AG04449 (cell line): ENCODE measurements at regions not wholly inside any gene's neighbourhood (a gene's known extent, or its start where the extent isn't known, plus 50 kb on each side); places are given as distances from the start of the nearest gene placed in this dataset.

Experiments
- CTCF ChIA-PET: fragments of 350-600 bp; formaldehyde crosslinking; extraction: SDS; loops from one replicate; lab custom pipeline; 2021; ENCODE audit warnings: antibody characterized with exemption; lab: Yijun Ruan, JAX
- POLR2A ChIA-PET: fragments of 400-600, 350-600 bp; formaldehyde crosslinking; extraction: SDS; loops from one replicate; lab custom pipeline; 2020; ENCODE audit warnings: antibody characterized with exemption, inconsistent platforms; lab: Yijun Ruan, JAX
- DNase-seq: peaks from one replicate; pipeline ENCODE4 v3.0.0-alpha.2; 2010; ENCODE audit warnings: low read depth, low spot score
- H3K4me3 ChIP-seq: 2 replicates; pipeline ENCODE4 v1.5.1; 2011; ENCODE audit warnings: low read depth, mild to moderate bottlenecking, control low read depth, low read length
- TF ChIP-seq, protein P1 (sequence below): IDR thresholded peaks from one replicate; pipeline ENCODE4 v1.5.1; 2011; ENCODE audit warnings: mild to moderate bottlenecking, moderate library complexity, low read length, control low read depth, inconsistent platforms; ENCODE audit not compliant: insufficient read depth; ENCODE audit errors: missing control alignments

GRCh38 chr12:115348301-115348700 lies 664.3 kb upstream of the TBX3 start:
- DNase-seq, result no peak
- ChIA-PET CTCF (no interaction called here), POLR2A (no interaction called here)
- H3K4me3 ChIP-seq, result no peak overlapping the region
- TF ChIP-seq, protein P1, sequence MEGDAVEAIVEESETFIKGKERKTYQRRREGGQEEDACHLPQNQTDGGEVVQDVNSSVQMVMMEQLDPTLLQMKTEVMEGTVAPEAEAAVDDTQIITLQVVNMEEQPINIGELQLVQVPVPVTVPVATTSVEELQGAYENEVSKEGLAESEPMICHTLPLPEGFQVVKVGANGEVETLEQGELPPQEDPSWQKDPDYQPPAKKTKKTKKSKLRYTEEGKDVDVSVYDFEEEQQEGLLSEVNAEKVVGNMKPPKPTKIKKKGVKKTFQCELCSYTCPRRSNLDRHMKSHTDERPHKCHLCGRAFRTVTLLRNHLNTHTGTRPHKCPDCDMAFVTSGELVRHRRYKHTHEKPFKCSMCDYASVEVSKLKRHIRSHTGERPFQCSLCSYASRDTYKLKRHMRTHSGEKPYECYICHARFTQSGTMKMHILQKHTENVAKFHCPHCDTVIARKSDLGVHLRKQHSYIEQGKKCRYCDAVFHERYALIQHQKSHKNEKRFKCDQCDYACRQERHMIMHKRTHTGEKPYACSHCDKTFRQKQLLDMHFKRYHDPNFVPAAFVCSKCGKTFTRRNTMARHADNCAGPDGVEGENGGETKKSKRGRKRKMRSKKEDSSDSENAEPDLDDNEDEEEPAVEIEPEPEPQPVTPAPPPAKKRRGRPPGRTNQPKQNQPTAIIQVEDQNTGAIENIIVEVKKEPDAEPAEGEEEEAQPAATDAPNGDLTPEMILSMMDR, result no peak

- CTCF ChIA-PET, result interaction anchor here (1.2 kb wide), 1 partner anchor 10 kb away, joined by 4 read pairs; no protein-coding TSS in a partner anchor
These were observed 659.6 kb upstream of the TBX3 start for GRCh38 chr12:115343601-115344000.

DNA sequence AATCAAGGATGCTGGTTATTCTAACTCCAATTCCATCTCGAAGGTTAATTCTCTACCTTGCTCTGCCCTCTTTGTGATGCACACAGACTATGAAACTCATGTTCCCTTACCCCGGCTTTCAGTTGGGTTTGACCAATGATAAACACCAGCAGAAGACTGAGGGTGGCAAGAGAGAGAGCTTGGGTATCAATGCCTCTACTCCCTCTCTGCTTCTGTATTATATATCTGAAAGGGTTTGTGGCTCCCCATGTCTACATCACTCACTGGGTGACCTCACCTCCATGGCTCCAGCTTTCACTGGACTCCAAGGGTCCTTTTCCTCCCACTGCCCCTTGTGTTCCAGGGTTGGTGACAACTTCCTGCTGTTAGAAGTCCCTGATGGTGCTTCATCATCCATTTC lies 659.0 kb upstream of the TBX3 start:
- H3K4me3 ChIP-seq, result no peak overlapping the region
- ChIA-PET POLR2A (no interaction called here), CTCF (interaction anchor here (0.8 to 1.2 kb wide), 2 partner anchors 9 to 11 kb away, joined by 3 to 4 read pairs; no protein-coding TSS in a partner anchor)
- TF ChIP-seq, protein P1, result no peak
- DNase-seq, result no peak

More at GRCh38 chr12:115343601-115344000, 659.6 kb upstream of the TBX3 start:
- POLR2A ChIA-PET, result no interaction called here
- no peak for DNase-seq
- TF ChIP-seq, protein P1, result no peak
- H3K4me3 ChIP-seq, result no peak overlapping the region

- no peak overlapping the region for H3K4me3 ChIP-seq
- ChIA-PET CTCF (interaction anchor here (1.6 kb wide), 1 partner anchor 412 kb away, joined by 3 read pairs; no protein-coding TSS in a partner anchor), POLR2A (interaction anchor here (0.6 to 1.2 kb wide), 4 partner anchors 11 to 657 kb away, joined by 3 to 6 read pairs (median 4); partner anchors contain the start of gene TBX3)
- DNase-seq, result peak; percentile 96
- TF ChIP-seq, protein P1, result no peak
These were observed 657.5 kb upstream of the TBX3 start for GRCh38 chr12:115341442-115341841.

- ChIA-PET POLR2A (no interaction called here), CTCF (interaction anchor here (1.1 to 1.5 kb wide), 2 partner anchors 45 to 676 kb away, joined by 3 to 5 read pairs; no protein-coding TSS in a partner anchor)
These were observed 654.8 kb upstream of the TBX3 start for GRCh38 chr12:115338566-115339294.

More at GRCh38 chr12:115338566-115339294, 654.8 kb upstream of the TBX3 start:
- DNase-seq, result no peak
- TF ChIP-seq, protein P1, result no peak
- no peak overlapping the region for H3K4me3 ChIP-seq
